NCI-H2029 treated with DMSO at 0.1 percent for 48 hours (cell line): ENCODE measurements at regions not wholly inside any gene's neighbourhood (a gene's known extent, or its start where the extent isn't known, plus 50 kb on each side); places are given as distances from the start of the nearest gene placed in this dataset.
A peak's percentile ranks its signal among the peaks of the same experiment; 100 is the strongest.
"Not testable (repeated sequence)": the region's sequence is repeated elsewhere in the genome, so short reads cannot be mapped to it uniquely, and the experiment has no call there.

Experiments used
- DNase-seq: peaks from one replicate; lab custom pipeline; 2025; lab: John Stamatoyannopoulos, UW

- DNase-seq = no peak
These were observed 265.9 kb upstream of the RUNX1 start for GRCh38 chr21:35314857-35315582.

DNA sequence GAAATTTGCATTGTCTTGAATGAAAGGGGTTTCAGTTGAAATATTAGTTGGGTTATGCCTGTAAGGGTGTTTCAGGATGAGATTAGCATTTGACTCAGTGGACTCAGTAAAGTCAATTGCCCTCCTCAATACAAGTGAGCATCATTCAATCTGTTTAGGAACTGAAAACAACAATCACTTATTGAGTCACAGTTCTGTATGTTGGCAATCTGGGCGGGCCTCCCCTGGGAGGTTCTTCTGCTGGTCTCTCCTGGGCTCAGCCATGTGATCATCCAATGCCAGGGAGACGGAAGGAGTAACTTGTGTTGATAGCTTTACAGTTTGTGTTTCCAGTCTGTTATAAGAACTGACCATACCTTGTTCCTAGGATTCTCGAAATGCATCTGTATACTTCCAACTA, 262.9 kb upstream of the RUNX1 start:
- DNase-seq = no peak

GRCh38 chr21:35309316-35309715, 260.2 kb upstream of the RUNX1 start:
- DNase-seq = no peak

- DNase-seq = no peak
These were observed 254.0 kb upstream of the RUNX1 start for GRCh38 chr21:35303085-35303484.

DNA sequence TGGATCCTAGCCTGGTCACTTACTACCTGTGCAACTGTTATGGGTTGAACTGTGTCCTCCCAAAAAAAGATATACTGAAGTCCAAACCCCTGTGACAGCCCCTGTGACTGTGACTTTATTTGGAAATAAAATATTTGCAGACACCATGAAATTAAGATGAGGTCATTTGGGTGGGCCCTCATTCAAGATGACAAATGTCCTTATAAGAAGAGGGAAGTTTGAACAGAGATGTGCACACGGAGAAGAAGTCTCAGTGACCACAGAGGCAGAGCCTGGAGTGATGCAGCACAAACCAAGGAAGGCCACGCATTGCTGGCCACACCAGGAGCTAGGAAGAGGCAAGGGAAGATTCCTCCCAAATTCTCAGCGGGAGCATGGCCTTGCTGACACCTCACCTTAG, 249.7 kb upstream of the RUNX1 start:
- no peak for DNase-seq

GRCh38 chr21:35297665-35298064, 248.6 kb upstream of the RUNX1 start:
- no peak for DNase-seq

GRCh38 chr21:35294231-35294898, 245.3 kb upstream of the RUNX1 start:
- DNase-seq = peak; percentile 84

GRCh38 chr21:35291973-35292627, 243.0 kb upstream of the RUNX1 start:
- peak; percentile 80 for DNase-seq

DNA sequence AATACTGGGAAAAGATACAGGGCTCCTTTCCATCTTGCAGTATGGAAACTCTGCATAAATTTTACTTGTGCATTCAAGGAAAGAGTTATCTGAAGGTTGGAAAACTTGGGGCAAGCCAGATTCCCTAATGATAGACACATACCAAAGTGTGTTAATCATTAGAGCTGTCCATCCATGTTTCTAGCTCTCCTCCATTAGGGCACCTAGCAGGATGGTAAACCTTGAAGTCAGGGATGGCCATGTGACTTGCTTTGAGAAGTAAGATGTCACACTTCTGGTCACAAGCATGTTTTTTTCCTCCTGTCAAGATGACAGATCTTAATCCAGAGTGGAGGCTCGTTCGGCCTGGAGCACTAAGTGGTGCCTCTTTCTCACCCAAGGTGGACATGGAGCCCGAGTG, 241.9 kb upstream of the RUNX1 start:
- no peak for DNase-seq

DNA sequence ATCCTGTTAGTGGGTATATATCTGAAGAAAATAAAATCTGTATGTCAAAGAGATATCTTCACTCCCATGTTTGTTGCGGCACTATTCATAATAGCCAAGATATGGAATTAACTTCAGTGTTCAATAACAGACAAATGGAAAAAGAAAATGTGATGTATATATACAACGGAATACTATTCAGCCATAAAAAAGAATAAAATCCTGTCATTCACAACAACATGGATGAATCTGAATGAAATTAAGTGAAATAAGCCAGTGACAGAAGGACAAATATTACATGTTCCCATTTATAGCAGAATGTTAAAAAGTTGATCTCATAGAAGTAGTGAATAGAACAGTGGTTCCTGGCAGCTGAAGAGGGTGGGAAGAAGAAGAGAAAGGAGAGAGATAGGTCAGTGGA, 239.1 kb upstream of the RUNX1 start:
- DNase-seq = no peak

- DNase-seq = no peak
These were observed 235.1 kb upstream of the RUNX1 start for GRCh38 chr21:35284199-35284598.

DNA sequence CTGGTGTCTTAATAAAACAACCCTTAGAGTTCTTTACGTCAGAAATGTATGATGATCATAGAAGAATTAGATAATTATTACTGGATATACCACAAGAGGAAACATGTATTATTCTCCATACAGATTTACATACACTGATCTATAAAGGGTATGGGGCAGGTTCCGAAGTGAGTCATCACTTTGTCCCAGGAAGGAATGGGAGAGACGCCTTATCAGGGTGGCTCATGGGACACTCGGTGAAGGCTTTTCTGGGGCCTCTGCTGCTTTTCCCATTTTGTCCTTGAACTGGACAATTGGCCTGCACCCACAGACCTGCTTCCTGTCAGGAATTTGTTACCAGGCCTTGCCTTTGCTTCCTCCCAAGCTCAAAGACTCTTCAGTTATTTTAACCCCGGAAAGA, 233.8 kb upstream of the RUNX1 start:
- no peak for DNase-seq

DNA sequence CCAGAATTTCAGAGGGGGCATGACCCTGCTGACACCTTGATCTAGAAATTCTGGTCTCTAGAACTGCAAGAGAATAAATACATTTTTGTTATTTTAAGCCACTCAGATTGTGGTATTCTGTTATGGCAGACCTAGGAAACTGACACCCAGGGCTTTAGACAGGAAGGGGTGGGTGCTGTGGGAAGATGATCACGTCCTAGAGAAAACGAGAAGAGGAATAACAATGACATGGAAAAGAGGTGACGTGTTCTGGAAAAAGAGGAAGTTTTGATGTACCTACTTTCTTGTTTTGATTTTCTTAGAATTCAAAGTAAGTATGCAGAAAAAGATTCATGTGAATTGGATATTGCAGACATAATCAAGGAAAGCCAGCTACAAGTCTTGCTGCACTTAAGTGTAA, 232.9 kb upstream of the RUNX1 start:
- no peak for DNase-seq

DNA sequence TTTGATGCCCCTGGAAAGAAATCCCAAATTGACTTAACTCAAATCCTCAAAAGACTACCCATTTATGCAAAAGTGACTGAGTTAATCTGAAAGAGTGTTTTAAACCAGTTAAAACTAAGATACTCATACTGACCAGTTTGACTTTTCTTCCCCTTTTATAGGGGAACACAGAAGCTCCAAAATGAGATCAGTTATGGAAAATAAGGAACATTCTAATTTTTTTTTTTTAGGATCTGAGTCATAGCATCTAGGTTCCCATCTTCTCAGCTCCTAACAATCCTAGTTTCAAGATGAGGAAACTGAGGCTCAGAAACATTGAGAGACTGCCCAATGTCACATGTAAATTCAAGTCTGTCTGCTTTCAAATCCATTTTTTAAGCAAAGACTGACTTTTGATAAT, 231.1 kb upstream of the RUNX1 start:
- DNase-seq = no peak

DNA sequence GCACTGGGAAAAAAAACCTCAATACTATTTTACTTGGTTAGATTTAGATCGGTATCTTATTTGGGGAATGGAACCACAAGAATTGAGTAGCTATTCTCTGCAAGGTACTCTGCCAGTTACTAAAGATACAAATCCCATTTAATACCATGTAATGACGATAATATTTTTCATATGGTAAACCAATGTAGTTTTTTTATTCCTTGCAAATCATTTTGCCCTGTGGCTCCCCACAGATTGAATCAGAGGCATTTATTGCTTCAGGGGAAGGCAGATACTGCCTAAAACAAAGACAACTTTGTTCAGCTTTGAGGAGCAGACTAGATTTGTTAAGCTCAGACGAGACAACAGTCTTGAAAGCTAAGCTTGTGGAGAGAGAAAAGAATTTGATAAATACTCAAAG, 226.7 kb upstream of the RUNX1 start:
- no peak for DNase-seq

DNA sequence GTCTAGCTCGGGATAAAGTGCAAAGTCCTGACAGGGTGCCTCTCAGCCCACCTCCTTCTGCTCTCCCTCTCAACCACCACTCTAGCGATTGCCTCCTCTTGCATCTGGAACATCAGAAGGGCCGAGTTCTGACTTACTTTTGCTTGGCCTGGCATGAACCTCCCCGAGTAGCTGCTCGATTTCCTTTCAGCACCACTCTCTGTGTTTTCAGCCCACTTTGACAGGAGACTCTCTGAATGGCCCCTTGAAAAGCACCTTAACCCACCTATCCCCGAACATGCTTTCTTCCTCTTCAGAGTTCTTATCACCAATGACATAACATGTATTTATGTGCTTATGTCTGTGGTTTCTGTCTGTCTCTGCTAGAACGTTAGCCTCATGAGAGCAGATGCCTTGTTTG, 225.8 kb upstream of the RUNX1 start:
- no peak for DNase-seq

DNA sequence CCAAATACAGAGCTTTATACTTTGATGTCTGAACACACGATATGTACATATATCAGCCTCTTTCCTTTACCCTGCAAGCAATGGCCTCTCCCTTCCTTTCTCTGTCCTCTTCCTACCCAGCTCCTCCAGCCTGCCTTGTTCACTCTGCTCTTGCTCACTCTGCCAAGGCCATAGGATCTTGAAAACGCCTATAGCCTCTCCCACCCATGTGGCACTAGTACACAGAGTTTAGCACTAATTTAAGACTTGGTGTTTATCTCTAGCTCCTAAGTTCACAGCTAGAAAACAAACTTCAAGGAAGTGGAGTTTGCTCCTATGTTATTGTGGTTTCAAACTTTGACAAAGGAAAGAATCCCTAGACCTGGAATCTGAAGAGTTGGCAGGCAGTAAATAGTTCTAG, 225.0 kb upstream of the RUNX1 start:
- no peak for DNase-seq

GRCh38 chr21:35273333-35273732, 224.2 kb upstream of the RUNX1 start:
- peak; percentile 32 for DNase-seq

DNA sequence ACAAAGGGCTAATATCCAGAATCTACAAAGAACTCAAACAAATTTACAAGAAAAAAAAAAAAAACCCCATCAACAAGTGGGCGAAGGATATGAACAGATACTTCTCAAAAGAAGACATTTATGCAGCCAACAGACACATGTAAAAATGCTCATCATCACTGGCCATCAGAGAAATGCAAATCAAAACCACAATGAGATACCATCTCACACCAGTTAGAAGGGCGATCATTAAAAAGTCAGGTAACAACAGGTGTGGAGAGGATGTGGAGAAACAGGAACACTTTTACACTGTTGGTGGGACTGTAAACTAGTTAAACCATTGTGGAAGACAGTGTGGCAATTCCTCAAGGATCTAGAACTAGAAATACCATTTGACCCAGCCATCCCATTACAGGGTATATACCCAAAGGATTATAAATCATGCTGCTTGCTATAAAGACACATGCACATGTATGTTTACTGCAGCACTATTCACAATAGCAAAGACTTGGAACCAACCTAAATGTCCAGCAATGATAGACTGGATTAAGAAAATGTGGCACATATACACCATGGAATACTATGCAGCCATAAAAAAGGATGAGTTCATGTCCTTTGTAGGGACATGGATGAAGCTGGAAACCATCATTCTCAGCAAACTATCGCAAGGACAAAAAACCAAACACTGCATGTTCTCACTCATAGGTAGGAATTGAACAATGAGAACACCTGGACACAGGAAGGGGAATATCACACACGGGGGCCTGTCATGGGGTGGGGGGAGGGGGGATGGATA, 222.4 kb upstream of the RUNX1 start:
- DNase-seq = not testable (repeated sequence)

DNA sequence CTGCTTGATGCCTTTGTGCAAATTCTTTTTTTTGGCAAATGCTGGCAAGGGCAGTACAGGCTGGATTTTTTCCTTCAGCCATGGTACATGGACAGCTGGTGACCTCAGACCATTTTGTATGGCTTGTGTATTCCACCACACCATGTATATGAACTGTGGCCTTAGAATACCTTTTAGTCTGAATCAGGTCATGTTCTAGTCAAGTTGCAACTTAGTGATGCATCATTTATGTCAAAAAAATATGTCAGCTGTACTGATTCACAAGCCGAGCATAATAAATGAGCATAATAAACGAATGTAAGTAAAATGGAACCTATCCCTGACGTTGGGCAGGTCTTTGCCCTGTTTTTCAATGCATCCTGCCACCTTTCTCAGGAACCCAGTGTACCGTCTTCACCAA, 219.7 kb upstream of the RUNX1 start:
- no peak for DNase-seq

GRCh38 chr21:35268261-35268660, 219.2 kb upstream of the RUNX1 start:
- DNase-seq = no peak

DNA sequence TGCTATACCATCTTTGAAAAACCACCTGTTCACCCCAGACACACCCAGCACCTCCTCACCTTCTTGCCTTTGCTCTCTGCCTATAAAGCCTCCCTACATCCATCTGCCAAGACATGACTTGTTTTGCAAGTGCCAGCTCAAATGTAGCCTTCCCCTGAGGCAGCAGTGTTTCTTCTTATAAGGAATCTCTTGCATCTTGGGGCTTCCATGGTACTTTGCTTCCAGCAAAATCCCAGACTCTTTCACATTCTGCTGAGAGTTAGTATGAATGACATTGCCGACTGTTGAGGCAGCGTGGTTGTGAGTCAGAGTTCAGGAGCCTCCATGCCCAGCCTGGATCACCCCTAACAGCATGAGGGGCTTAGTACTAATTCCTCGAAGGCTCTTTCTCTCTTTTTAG, 217.4 kb upstream of the RUNX1 start:
- no peak for DNase-seq
